ENCODE measurements at regions not wholly inside any gene's neighbourhood (a gene's known extent, or its start where the extent isn't known, plus 50 kb on each side); places are given as distances from the start of the nearest gene placed in this dataset.

DNA sequence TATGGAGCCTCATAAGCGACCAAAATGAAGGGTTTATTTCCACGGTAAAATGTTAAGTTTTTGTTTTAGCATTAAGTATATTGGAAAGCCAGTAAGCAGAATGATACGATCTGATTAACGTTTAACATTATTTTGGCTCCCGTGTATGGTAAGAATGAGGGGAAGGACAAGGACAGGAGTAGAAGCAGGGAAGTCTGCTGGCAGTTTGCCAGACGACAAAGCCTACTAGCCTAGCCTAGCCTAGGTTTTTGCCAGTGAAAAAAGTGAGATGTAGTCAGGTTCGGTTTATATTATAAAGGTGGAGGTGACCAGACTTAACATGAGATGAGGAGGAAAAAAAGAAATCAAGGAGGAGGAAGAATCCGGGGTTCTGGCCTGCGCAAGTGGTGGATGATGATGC lies 78.9 kb upstream of the ARHGAP32 start:
- no peak for DNase-seq
- intact Hi-C loops (cut with DNase I; ENCODE audit: low total_unique reads), result loop anchor here (10.0 kb wide), 1 partner anchor 54 kb away; no protein-coding TSS in a partner anchor
- 81 to 90% (median 85%) methylated on average over 9 of the region's 9 CpGs for WGBS, 5 donors
- H3K4me1 ChIP-seq, result peaks cover 0 to 29% (median 13%) of the 10 kb centered on the region in 4 donors
- H3K27me3 ChIP-seq, result no peaks in the 10 kb centered on the region
- H3K36me3 ChIP-seq, result peaks cover 0 to 4% (median 0%) of the 10 kb centered on the region in 4 donors
- no peak overlapping the region for H3K4me3 ChIP-seq
- H3K9me3 ChIP-seq, result no peaks in the 10 kb centered on the region
- no peak for TF ChIP-seq POLR2AphosphoS5 (IDR thresholded peaks at IDR 0.05)
- TF ChIP-seq, protein P1, sequence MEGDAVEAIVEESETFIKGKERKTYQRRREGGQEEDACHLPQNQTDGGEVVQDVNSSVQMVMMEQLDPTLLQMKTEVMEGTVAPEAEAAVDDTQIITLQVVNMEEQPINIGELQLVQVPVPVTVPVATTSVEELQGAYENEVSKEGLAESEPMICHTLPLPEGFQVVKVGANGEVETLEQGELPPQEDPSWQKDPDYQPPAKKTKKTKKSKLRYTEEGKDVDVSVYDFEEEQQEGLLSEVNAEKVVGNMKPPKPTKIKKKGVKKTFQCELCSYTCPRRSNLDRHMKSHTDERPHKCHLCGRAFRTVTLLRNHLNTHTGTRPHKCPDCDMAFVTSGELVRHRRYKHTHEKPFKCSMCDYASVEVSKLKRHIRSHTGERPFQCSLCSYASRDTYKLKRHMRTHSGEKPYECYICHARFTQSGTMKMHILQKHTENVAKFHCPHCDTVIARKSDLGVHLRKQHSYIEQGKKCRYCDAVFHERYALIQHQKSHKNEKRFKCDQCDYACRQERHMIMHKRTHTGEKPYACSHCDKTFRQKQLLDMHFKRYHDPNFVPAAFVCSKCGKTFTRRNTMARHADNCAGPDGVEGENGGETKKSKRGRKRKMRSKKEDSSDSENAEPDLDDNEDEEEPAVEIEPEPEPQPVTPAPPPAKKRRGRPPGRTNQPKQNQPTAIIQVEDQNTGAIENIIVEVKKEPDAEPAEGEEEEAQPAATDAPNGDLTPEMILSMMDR (IDR thresholded peaks at IDR 0.05), result no peak
- TF ChIP-seq POLR2A (IDR thresholded peaks at IDR 0.05), result no peak
- TF ChIP-seq EP300 (IDR thresholded peaks at IDR 0.05), result no peak
- H3K27ac ChIP-seq, result no peak overlapping the region

DNA sequence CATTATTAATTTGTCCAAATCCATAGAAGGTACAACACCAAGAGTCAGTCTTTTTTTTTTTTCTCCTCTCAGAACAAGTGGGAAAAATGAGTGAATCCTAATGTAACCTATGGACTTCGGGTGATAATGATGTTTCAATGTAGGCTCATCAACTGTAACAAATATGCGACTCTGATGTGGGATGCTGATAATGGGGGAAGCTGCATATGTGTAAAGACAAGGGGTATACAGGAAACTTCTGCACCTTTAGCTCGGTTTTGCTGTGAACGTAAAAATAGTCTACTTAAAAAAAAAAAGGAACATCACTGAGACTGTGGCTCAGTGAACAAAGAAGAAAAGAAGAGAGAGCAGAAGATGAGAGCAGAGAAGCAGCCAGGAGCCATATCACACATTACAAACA lies 78.3 kb upstream of the ARHGAP32 start:
- H3K36me3 ChIP-seq, result peaks cover 0 to 4% (median 0%) of the 10 kb centered on the region in 4 donors
- TF ChIP-seq, protein P1 (IDR thresholded peaks at IDR 0.05), result no peak
- TF ChIP-seq POLR2AphosphoS5 (IDR thresholded peaks at IDR 0.05) (no peak), POLR2A (IDR thresholded peaks at IDR 0.05) (no peak), EP300 (IDR thresholded peaks at IDR 0.05) (no peak)
- 65 to 92% (median 81%) methylated on average over 4 of the region's 4 CpGs for WGBS, 5 donors
- H3K9me3 ChIP-seq, result no peaks in the 10 kb centered on the region
- no peak overlapping the region for H3K4me3 ChIP-seq
- DNase-seq, result no peak
- H3K27me3 ChIP-seq, result no peaks in the 10 kb centered on the region
- peaks cover 0 to 24% (median 8%) of the 10 kb centered on the region in 4 donors for H3K4me1 ChIP-seq
- no peak overlapping the region for H3K27ac ChIP-seq
- intact Hi-C loops (cut with DNase I; ENCODE audit: low total_unique reads), result loop anchor here (10.0 kb wide), 1 partner anchor 54 kb away; no protein-coding TSS in a partner anchor

DNA sequence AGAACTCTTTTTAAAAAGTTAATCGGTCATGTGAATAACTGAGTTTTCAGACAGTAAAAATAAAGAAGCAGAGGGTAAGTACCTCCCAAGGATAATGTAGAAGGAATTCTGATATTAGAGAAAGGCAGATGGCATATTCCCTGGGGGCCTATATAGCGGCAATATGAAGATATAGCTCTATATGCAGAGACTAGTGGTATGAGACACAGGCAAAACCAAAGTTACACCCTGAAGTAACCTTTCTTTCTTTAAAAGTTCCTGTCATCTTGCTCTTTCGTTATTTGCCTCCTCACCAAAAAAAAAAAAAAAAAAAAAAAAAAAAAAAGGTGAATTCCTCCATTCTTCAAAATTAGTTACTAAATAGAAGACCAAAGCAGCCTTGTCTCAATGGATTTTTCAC lies 76.2 kb upstream of the ARHGAP32 start:
- TF ChIP-seq POLR2AphosphoS5 (IDR thresholded peaks at IDR 0.05), result no peak
- TF ChIP-seq, protein P1 (IDR thresholded peaks at IDR 0.05), result no peak
- no peak for TF ChIP-seq POLR2A (IDR thresholded peaks at IDR 0.05)
- no peak for TF ChIP-seq EP300 (IDR thresholded peaks at IDR 0.05)
- WGBS, 5 donors, result 81 to 94% (median 91%) methylated on average over 3 of the region's 3 CpGs
- no peaks in the 10 kb centered on the region for H3K9me3 ChIP-seq
- no peaks in the 10 kb centered on the region for H3K27me3 ChIP-seq
- H3K4me1 ChIP-seq, result peaks cover 0 to 13% (median 1%) of the 10 kb centered on the region in 4 donors
- intact Hi-C loops (cut with DNase I; ENCODE audit: low total_unique reads), result no loop called here
- H3K27ac ChIP-seq, result no peak overlapping the region
- H3K4me3 ChIP-seq, result no peak overlapping the region
- DNase-seq, result no peak
- peaks cover 0 to 4% (median 0%) of the 10 kb centered on the region in 4 donors for H3K36me3 ChIP-seq

DNA sequence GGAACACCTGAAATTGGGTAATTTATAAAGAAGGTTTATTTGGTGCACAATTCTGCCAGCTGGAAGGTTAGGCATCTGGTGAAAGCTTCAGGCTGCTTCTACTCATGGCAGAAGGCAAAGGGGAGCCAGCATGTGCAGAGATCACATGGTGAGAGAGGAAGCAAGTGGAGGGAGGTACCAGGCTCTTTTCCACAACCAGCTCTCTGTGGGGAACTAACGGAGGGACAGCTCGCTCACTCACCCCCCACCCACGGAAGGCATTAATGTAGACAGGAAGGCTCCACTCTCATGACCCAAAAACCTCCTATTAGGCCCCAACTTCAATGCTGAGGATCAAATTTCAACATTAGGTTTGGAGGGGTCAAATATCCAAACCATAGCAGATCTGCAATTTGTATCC lies 75.6 kb upstream of the ARHGAP32 start:
- TF ChIP-seq, protein P1 (IDR thresholded peaks at IDR 0.05), result no peak
- TF ChIP-seq EP300 (IDR thresholded peaks at IDR 0.05) (no peak), POLR2AphosphoS5 (IDR thresholded peaks at IDR 0.05) (no peak), POLR2A (IDR thresholded peaks at IDR 0.05) (no peak)
- WGBS, 5 donors, result 57 to 88% (median 73%) methylated on average over 3 of the region's 3 CpGs
- peaks cover 0 to 4% (median 0%) of the 10 kb centered on the region in 4 donors for H3K36me3 ChIP-seq
- intact Hi-C loops (cut with DNase I; ENCODE audit: low total_unique reads), result no loop called here
- no peak for DNase-seq
- H3K27ac ChIP-seq, result no peak overlapping the region
- no peaks in the 10 kb centered on the region for H3K9me3 ChIP-seq
- no peak overlapping the region for H3K4me3 ChIP-seq
- peaks cover 0 to 13% (median 0%) of the 10 kb centered on the region in 4 donors for H3K4me1 ChIP-seq
- no peaks in the 10 kb centered on the region for H3K27me3 ChIP-seq

Measured in stomach (tissue), 8 donors.